Epidermal melanocyte (primary cell): ENCODE measurements at regions not wholly inside any gene's neighbourhood (a gene's known extent, or its start where the extent isn't known, plus 50 kb on each side); places are given as distances from the start of the nearest gene placed in this dataset.
"Not testable (repeated sequence)": the region's sequence is repeated elsewhere in the genome, so short reads cannot be mapped to it uniquely, and the experiment has no call there.

Experiments
- DNase-seq: peaks from one replicate; pipeline ENCODE4 v3.0.0; 2011; ENCODE audit warnings: low spot score; ENCODE audit not compliant: insufficient read length

DNA sequence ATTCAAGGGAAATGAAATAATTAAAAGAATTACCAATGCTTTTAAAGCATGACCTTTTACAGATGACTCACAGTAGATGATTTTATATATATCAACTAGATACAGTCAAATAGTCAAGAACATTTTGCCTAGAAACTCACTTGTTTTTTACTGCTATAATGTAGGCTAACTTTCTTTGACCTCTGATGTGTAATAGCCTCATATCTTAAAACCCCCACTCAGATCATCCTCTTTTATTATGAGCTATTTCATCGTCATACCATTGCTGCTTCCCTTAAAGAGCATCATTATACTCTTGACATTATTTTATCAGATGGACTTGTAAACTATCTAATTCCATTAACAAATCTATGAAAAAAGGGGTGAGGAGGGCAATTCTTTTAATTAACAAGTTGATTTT is 355.9 kb upstream of the AGA start:
- DNase-seq: no peak

DNA sequence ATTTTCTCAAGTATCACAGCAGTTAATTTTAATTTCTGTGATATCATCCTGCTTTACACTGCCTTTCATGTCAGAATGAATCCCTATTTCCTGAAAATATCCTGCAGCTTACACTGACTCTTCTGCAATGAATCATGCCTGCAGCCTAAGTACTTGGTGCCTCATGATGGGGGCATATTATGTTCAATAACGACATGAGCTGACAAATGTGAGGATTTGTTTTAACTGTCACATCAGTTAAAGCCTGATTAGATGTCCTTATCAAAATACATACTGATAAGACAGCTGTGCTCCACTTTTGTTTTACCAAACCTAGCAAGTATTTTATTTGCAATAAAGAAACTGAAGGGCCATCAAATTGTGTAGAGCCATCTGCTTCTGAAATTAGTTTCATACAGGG is 359.9 kb upstream of the AGA start:
- no peak for DNase-seq

DNA sequence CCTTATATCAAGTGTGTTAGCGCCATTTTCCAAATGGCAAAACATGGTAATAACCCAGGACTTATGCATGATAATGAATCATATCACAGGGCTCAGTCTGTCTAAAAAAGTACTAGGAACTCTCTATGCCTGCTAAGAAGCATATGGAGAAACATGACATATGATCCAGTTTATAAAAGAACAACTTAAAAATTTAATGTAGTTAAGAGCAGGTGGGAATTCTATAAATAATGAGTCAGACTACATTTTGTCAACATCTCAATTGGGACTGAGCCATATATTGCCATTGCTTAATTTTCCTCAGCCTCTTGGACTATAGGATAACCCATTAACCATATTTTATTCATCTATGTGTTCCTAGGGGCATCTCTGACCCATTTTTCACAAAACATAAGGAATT is 360.4 kb upstream of the AGA start:
- DNase-seq: no peak

DNA sequence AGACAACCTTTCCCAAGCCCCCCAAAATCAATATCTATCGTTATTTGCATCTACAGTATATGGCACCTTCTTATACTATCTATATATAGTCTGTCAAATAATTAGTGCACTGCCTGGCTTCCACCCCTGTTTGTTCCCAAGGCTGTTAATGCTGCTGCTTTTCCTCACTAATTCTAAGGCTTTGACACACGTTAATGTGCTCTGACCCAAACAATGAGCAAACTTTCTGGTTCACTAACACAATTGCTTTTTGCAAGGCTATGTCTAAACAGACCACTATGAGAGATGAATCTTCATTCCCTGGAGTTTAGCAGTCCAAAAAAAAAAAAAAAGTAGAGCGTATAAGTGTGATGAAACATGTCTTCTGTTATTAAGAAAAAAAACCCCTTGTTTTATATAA is 360.9 kb upstream of the AGA start:
- DNase-seq: no peak

DNA sequence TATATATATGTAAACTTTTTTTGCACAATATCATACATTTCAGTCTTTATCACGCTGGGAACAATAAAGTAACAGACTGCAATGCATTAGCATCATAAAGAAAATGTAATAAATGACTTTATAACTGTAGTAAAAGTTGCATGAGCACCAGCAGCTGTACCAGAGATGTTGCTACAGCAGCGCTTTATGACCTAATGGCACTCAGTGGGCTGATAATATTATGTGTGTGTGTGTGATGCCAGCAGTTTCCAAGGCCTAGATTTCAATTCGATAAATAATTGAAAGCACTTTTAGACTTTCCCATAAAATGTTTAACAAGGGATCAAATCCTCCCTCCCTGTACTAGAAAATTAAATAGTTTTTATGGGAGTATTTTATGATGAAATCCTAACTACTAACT is 367.6 kb upstream of the AGA start:
- DNase-seq: no peak

DNA sequence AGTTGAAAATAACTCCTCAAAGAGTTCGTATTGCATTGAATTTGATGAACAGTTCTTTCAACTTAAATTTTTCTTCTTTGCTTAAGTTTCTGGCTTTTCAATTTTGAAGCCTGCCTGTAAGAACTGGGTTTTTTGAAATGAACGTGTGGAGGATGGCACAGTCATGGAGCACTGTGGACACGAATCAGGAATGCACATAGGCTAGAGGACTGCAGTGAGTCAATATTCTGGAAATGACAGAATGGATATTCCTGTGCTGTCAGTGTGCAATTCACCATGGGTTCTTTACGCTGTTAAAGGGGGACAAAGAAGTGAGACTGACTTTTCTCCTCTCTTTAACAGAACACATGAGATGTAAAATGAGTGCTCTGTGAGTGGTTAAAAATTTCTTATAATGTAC is 368.0 kb upstream of the AGA start:
- DNase-seq: no peak

DNA sequence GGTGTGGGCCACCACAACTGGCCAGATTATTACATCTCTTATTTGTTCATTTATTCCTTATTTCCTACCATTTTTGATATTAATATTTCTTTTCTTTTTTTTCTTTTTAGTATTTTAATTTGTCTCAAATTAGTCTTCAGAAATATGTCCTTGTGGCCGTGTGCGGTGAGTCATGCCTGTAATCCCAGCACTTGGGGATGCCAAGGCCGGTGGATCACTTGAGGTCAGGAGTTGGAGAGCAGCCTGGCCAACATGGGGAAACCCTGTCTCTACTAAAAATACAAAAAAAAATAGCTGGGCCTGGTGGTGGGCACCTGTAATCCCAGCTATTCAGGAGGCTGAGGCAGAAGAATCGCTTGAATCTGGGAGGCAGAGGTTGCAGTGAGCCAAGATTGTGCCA is 376.2 kb upstream of the AGA start:
- not testable (repeated sequence) for DNase-seq

DNA sequence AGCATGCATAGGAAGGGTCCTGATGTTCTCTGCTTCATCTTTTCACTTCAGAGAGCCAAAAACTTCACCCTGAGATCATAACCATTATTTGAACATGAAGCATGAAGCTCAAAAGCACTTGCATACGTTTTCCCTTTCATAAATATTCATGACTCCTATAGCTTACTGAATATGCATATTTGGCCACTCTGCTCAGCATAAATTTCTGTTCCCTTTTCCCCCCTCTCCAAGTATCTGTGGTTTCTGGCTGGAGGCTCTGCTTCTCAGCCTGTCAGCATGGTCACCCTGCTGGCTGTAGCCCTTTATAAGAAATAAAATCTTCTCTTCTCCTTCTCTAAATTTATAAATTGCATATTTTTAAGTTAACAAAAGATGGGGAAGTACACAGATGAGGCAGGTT is 384.7 kb upstream of the AGA start:
- no peak for DNase-seq

DNA sequence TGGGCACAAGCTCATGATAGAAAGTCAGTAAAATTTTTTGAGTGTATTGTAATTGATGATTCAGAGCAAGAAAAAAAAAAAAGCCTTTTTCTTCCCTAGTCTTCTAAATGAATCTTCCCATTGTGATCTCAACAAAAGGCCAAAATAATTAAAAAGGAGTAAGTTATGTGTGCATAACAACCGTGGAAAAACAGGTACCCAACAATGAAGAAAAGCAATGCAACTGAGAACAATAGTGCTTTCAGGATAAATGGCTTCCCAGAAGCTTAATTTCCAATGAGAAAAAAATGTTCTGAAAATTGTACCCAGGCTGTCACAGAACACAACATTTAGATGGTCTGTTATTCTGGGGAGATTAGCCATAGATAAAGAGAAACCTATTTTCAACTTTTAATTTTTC is 399.0 kb upstream of the AGA start:
- no peak for DNase-seq

DNA sequence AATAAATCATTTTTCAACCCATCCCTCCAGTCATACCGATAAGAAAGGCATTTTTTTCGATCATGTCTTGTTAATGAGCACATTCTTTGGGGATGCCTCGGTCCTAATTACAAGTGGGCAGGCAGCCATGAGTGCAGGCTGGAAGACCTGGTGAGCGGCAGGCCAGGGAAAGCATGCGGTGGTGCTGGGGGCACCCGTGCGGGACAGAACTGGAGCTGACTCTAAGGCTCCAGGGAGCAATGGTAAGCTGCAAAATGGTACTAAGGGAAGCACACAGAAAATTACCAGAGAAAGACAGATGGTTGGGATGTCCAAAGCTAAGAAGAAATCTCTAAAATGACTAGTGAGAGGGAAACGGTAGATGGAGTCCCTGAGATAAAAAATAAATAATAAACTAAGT is 411.0 kb upstream of the AGA start:
- DNase-seq: no peak

DNA sequence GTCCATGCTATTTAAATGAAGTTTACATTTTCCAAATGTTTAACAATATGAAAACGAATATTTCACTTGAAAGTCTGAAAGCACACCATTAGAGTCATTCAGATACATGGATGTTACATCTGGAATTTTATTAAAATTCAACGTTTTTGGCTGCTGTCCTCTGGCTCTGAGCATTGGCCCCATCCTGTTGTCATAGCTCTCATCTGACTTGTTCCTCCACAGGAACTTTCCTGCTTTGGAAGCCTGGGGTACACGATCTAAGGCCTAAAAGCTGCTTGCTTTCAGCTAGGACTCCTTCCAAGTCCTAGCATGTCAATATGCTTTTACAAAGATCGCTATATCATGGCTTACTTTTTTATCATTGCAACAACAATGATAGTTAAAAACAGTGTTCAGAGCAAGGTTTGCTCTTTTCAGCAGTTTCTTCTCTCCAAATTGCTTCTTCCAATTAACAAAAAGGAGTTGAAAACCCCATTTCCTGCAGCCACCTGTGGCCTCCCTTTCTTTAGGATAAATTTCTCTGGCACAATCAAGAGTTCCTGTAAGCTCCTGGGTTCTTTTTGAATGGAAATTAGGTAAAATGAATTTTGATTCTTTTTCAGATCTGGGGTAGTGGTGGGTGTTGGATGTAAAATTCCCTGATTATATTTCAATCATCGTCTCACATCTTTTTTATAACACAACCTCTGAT is 413.4 kb upstream of the AGA start:
- DNase-seq: no peak

DNA sequence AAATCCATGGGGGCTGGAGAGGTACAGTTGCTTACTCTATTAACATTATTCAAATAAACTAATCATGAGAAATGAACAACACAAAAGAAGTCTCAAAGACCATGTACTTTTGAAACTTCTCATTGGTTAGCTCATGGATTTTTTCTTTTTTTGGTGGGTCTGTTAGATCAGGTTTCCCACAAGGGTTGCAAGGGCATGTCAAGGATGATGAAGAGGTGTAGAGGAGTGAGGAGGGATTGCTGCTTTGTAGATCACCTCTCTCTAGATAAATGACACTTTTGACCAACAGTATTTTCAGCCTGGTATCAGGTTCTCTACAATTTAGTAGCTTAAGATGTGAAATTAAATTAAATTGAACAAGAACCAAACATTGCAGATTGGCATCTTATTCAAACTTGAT is 417.9 kb upstream of the AGA start:
- DNase-seq: no peak

DNA sequence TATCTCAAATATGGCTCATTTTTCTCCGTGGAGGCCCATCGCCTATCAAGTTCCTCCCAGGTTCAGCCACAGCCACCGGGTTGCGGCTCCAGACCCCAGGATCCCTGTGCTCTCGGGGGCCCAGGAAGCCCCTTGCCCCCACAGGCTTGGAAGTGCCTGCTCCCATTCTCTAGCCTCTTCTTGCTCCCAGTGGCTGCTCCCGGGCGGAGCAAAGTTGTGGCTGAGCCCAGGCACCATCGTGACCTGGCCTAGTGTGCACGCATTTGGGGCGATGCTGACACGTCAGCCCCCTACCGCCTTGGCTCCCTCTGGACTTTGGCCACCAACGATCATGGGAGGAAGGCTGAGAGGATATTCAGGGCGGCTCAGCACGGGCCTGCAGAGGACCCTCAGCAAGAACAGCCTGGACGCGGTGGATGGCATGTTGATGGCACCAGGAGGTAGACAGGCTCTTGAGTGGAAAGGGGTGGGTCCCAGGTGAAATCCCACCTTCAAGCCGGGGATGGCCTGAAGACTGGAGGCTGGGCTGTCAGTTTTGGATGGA is 419.4 kb upstream of the AGA start:
- DNase-seq: no peak

DNA sequence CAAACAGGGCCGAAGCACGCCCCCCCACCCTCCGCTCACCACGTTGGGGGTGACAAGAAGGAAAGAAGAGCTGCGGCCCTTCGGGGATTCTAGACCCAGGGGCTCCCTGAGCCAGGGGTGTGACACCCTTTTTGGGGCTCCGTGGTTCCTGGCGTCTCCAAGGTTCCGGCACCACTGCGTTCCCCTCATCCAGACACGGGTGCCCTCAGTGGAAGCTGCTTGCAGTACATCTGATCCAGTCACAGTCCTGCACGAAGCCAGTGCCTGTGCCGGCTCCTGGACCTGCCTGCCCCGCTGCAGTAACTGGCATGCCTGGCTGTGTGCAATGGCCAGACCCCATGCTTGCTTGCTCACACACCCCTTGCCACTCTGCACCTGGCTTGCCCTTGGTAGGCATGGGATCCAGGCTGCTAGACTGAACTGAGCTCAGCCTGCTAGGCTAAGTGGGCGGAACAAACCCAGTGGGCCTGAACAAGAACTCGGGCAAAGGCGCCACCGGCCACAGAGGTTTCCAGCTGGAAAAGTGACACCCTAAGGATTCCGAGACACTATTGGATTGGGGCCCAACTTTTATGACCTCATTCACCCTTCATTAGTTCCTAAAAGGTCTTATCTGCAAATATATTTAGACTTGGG is 420.4 kb upstream of the AGA start:
- DNase-seq: no peak

DNA sequence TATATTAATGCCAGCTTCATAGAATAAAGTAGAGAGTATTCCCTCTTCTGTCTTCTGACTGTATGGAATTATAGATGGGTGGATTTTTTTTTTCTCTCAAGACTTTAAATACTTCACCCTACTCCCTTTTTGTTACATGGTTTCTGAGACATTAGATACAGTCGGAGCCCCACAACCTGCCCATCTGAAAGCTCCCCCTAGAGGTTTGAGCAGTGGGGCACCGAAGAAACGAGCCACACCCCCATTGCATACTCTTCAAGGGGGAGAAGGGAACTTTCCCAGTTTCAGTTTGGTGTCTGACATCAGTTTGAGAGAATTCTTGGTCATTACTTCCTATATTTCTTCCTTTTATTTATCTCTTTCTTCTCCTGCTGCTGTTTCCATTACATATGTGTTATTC is 437.6 kb upstream of the AGA start:
- no peak for DNase-seq

DNA sequence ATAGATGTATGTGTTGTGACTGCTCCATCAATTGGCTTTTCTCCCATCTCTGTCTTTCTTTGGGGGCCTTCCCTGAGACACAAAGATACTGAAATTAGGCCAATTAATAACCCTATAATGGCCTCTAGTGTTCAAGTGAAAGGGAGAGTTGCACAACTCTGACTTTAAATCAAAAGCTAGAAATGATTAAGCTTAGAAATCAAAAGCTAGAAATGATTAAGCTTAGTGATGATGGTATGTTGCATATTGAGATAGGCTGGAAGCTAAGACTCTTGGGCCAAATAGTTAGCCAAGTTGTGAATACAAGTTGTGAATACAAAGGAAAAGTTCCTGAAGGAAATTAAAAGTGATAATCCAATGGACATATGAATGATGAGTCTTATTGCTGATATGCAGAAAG is 452.9 kb upstream of the AGA start:
- no peak for DNase-seq

DNA sequence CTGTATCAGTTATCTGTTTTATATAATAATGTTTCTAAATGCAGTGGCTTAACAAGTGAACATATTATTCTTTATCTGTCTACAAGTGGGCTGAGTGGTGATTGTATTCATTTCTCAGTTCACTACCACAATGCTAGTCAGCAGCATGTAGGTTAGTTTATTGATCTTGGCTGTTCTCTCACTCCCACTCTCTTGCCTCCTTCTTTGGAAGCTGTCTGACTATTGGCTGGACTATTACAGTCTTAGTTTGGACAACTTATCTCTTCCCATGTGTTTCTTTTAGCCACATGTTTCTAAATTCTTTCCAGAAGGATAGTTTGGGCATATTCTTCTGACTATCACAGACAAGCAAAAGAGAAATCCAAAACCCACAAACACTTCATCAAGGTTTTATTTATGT is 459.5 kb upstream of the AGA start:
- no peak for DNase-seq

DNA sequence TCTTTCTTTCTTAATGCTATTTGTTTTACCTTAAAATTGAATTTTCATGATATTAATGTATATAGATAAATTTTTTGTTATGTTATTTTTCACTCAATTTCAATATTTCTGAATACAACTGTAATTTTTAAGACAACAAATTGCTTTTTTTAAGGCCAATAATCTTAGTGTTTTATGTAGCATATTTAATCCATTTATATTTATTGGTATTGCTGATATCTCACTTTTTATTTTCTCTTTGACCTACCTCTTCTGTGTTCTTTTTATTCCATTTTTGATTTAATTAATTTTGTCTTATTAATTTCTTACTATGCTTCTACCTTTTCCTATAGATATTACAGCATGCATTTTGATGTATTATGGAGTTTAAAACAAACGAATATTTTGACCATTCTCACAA is 460.1 kb upstream of the AGA start:
- DNase-seq: no peak

DNA sequence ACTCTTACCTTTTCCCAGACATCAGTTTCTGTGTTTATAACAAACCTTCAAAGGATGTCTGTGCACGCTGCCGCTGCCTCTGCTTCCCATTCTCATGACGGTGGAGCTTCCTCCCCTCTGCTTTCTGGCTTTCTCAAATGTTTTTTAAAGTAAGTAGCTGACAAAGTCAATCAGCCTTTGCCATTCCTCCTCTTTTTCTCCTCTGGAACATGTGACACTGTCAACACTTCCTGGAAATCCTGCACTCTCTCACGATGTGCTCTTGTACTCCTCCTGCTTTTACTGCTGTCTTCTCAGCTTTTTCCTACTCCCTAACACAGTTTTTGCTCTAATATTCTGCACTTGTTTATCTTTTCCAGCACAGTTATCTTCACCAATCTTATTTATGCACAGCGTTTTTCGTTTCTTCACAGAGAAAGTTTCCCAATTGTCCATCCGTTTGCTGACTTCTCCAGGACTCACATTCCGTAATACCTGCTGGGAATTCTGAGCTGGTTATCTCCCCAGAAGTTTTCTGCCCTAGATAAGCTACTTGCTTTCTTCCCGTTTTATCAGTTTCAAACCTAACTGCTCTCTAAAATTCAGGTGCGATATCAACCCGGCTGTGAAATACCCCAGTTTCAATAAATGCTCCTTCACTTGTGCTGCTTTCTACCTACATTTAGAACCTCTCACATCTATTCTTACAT is 465.6 kb upstream of the AGA start:
- no peak for DNase-seq

DNA sequence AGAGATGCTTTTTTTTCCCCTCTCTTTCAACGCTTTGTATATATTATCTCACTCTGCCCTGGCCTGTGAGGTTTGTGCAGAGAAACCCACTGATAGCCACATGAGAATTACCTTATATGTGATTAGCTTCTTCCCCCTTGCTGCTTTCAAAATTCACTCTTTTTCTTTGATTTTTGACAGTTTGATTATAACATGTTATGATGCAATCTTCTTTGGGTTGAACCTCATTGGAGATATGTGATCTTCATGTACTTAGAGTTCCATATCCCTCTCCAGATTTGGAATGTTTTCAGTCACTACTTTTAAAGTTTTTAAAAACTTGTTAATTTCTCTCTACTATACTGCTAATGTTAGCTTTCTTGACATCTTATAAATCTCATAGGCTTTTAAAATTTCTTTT is 479.5 kb upstream of the AGA start:
- no peak for DNase-seq

DNA sequence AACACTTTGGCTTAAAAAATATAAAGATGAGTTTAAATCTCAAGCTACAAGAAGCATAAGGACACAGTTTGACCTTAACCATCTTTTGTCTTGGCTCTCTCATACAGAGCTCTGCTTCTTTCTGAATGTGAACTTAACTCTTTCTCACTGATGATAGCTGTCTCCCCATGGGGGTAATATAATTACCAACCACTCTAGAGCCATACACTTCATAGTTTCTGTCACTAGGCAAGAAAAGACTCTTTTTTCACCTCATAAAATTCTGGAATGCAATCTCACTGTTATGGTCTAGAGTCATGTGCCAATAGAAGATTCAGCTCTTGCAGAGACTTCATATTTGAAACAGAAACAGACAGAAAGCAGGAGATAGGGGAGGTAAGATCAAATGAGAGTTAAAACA is 481.7 kb upstream of the AGA start:
- no peak for DNase-seq

DNA sequence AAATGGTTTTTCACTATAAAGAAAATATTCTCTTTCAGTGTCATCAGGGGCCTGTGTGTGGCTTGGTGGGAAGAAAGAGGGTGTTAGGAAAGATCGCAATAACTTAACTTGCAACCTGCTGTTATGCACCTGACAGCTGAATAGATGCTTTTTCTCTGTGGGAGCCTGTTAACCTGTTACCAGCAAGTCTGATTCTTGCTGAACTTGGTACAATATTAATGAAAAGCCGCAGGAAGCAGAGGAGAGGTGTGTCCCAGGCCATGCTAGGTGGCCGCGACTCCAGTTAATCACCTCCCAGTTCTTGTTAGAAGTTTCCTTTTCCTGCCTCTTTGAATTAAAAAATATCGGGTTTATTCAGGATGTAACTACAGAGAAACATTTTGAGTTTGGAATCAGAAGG is 494.8 kb upstream of the AGA start:
- DNase-seq: no peak

DNA sequence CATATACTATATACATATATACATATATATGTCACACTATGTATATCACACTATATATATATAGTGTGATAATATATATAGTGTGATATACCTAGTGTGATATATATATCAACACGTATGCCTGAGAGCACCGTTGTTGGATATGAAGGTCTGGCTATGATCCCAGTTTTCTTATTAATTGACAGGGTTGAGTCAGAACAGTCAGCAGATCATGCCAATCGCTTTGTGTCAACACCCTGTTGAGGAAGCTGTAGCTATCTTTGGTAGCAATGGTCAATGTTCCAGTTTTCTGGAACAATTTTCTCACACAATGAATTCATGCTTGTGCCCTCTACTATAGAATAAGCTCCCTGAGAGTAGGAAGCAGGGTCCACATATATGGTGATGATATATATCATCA is 496.0 kb upstream of the AGA start:
- no peak for DNase-seq
